ENCODE measurements at regions not wholly inside any gene's neighbourhood (a gene's known extent, or its start where the extent isn't known, plus 50 kb on each side); places are given as distances from the start of the nearest gene placed in this dataset.
A peak's percentile ranks its signal among the peaks of the same experiment; 100 is the strongest.
"Not testable (repeated sequence)": the region's sequence is repeated elsewhere in the genome, so short reads cannot be mapped to it uniquely, and the experiment has no call there.

DNA sequence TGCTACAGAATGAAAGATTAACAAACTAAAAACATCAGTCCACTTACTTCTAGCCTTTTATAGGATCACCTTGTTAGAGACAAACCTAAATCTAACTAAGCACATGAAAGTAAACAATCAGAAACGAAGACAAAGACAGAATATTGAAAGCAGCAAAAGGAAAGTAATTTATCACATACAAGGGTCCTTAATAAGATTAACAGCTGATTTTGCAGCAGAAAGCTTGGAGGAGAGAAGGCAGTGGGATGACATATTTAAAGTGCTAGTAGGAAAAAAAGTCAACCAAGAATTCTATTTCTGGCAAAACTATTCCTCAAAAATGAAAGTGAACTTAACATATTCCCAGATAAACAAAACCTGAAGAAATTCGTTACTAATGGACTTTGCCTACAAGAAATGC is 286.4 kb downstream of the RWDD3 start:
- peaks cover 0 to 16% of the 10 kb centered on the region in 2 donors for H3K36me3 Mint-ChIP-seq

DNA sequence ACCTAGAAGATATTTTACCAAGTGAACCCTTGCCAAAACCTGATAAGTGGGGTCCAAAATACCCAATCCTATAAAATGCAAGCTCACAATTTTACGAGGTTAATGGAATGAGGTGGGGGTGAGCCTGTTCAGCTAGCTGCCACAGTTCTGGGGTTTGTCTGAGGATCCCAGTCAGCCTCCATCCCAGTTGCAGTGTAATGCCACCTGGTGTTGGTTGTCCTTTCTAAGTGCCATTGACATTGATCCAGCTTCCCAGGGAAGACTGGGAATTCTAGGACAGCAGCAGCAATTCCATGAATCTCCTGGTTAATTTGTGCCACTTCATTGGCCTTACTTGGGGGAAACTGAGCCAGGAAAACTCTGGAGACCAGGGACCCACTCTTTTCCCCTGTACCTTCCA is 298.3 kb downstream of the RWDD3 start:
- H3K27ac Mint-ChIP-seq, result no peak overlapping the region
- H3K4me3 Mint-ChIP-seq, result no peak overlapping the region

More for the DNA sequence above, 286.4 kb downstream of the RWDD3 start:
- no peak for ATAC-seq (ENCODE audit: low read depth in 2 of 2)
- no peaks in the 10 kb centered on the region for H3K4me1 Mint-ChIP-seq
- H3K9me3 Mint-ChIP-seq, result peaks cover 11 to 43% (median 18%) of the 10 kb centered on the region in 7 donors
- H3K27me3 Mint-ChIP-seq, result no peaks in the 10 kb centered on the region
- H3K27ac Mint-ChIP-seq, result no peak overlapping the region
- no peak for DNase-seq
- no peak overlapping the region for H3K4me3 Mint-ChIP-seq

DNA sequence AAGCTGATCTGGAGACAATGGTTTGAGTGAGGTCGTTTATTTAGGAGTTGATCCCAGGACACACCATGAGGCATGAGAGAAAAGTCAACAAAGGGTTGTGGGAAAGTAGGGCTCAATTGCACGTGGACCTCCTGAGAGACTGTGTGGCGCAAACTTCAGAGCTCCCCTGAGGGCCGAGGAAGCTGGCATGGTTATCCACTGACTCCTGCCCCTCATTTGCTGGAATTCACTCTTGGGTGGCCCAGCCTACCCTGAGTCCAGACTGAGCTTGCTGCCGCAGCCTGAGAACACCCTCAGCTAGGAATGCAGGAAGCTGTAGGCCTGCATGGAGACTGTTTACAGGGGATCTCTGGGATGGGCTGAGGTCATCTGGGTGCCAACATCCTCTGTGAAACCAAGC is 301.0 kb downstream of the RWDD3 start:
- Mint-ChIP-seq H3K27ac (no peak overlapping the region), H3K4me3 (no peak overlapping the region), H3K27me3 (no peaks in the 10 kb centered on the region), H3K36me3 (no peaks in the 10 kb centered on the region), H3K4me1 (no peaks in the 10 kb centered on the region), H3K9me3 (peaks cover 0 to 12% (median 2%) of the 10 kb centered on the region in 7 donors)
- ATAC-seq (ENCODE audit: low read depth in 2 of 2), result no peak
- no peak for DNase-seq

More for the DNA sequence above, 298.3 kb downstream of the RWDD3 start:
- H3K9me3 Mint-ChIP-seq, result peaks cover 0 to 16% (median 3%) of the 10 kb centered on the region in 7 donors
- ATAC-seq (ENCODE audit: low read depth in 2 of 2) (no peak), DNase-seq (no peak)
- no peaks in the 10 kb centered on the region for H3K36me3 Mint-ChIP-seq
- H3K4me1 Mint-ChIP-seq, result no peaks in the 10 kb centered on the region
- H3K27me3 Mint-ChIP-seq, result no peaks in the 10 kb centered on the region

DNA sequence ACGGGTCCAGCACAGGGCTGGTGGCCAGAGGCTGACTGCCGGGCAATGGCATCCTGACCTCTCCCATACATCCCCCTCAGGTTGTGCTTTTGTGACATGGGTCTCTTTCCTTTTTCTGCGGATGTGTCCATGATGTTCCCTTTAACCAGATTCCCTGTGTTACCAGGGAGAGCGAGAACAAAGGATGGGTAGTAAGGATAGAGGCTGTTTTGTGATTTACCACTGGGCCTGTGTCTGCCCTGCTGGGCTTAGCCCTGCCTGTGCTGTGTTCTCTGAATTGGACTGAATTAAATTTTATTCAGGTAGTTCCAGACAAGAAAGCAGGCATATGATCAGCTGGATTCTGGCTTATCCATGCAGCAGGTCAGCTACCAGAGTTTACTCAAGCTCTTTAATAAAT is 301.6 kb downstream of the RWDD3 start:
- Mint-ChIP-seq H3K27me3 (no peaks in the 10 kb centered on the region), H3K4me1 (no peaks in the 10 kb centered on the region)

DNA sequence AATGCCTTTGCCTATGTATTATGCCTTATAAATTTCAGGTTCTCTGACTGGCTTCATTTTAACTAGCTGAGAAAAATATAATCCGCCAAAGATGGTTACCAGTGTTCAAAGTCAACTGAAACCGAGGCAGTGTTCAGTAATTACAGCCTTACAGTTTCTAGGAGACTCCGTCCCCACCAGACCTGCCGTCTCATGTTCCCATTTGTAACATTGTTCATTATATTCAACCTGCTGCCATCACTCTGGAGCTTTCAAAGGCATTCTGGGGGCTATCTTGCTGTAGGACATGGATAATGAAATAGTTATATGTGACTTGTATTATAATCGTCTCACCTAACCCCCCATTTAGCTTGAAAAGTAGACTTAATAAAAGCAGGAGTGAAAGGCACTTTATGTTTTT is 302.5 kb downstream of the RWDD3 start:
- H3K9me3 Mint-ChIP-seq, result peaks cover 0 to 12% (median 4%) of the 10 kb centered on the region in 7 donors
- H3K36me3 Mint-ChIP-seq, result no peaks in the 10 kb centered on the region
- ATAC-seq (ENCODE audit: low read depth in 2 of 2) (no peak), DNase-seq (no peak)
- no peaks in the 10 kb centered on the region for H3K27me3 Mint-ChIP-seq
- H3K27ac Mint-ChIP-seq, result no peak overlapping the region
- no peaks in the 10 kb centered on the region for H3K4me1 Mint-ChIP-seq
- no peak overlapping the region for H3K4me3 Mint-ChIP-seq

More for the DNA sequence above, 301.6 kb downstream of the RWDD3 start:
- no peak for DNase-seq
- no peaks in the 10 kb centered on the region for H3K36me3 Mint-ChIP-seq
- H3K27ac Mint-ChIP-seq, result no peak overlapping the region
- no peak overlapping the region for H3K4me3 Mint-ChIP-seq
- H3K9me3 Mint-ChIP-seq, result peaks cover 0 to 12% (median 4%) of the 10 kb centered on the region in 7 donors
- no peak for ATAC-seq (ENCODE audit: low read depth in 2 of 2)

DNA sequence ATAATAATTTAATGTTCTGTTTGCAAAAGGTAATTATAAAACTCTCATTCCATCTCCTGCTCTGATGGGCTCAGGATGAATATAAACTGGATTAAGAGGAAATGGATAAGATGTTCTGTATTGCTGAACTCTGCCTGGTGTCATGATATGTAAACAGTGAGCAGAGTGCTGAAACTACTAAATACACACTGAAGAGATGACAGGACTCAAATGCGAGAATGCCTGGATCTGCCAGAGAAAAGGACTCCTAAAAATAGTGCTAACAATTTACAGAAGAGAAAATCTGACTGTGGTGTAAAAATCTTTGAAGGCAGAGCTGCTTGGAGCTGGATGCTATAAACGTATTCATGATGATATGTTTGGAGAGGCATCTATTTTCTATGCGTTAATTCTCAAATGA is 303.2 kb downstream of the RWDD3 start:
- ATAC-seq (ENCODE audit: low read depth in 2 of 2) (no peak), DNase-seq (no peak)
- Mint-ChIP-seq H3K4me3 (no peak overlapping the region), H3K4me1 (no peaks in the 10 kb centered on the region), H3K9me3 (peaks cover 0 to 12% (median 4%) of the 10 kb centered on the region in 7 donors), H3K36me3 (no peaks in the 10 kb centered on the region), H3K27me3 (no peaks in the 10 kb centered on the region), H3K27ac (peak overlapping the region in 1 of 6 donors; percentile 17)

DNA sequence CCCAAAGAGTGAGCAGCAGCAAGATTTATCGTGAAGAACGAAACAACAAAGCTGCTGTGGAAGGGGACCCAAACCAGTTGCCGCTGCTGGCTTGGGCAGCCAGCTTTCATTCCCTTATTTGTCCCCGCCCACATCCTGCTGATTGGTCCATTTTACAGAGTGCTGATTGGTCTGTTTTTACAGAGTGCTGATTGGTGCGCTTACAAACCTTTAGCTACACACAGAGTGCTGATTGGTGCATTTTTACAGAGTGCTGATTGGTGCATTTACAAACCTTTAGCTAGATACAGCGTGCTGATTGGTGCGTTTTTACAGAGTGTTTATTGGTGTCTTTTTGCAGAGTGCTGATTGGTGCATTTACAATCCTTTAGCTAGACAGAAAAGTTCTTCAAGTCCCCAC is 304.2 kb downstream of the RWDD3 start:
- not testable (repeated sequence) for DNase-seq; H3K36me3 Mint-ChIP-seq; H3K4me3 Mint-ChIP-seq; ATAC-seq (ENCODE audit: low read depth in 2 of 2); H3K27me3 Mint-ChIP-seq; H3K4me1 Mint-ChIP-seq; H3K27ac Mint-ChIP-seq
- H3K9me3 Mint-ChIP-seq, result peaks cover 0 to 12% (median 4%) of the 10 kb centered on the region in 7 donors

DNA sequence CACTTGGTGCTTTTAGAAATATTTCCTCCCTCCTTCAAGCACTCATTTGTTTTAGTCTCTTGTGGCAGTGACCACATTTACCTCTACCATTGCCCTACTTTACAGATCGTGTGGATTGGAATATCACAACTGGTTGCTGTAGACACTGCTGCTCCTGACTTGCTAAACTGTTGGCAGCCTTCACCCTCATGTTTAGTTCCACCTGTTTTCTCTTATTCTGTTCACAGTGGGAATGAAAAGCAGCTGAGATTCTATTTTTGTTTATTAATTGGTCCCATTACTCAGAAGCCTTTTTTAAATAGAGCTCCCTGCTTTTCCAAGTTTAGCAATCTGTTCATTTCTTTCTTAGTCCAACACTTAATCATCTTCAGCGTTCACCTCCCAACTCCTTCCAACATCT is 308.9 kb downstream of the RWDD3 start:
- Mint-ChIP-seq H3K4me1 (no peaks in the 10 kb centered on the region), H3K4me3 (no peak overlapping the region), H3K27ac (no peak overlapping the region), H3K9me3 (peaks cover 0 to 6% (median under 1%) of the 10 kb centered on the region in 7 donors), H3K36me3 (no peaks in the 10 kb centered on the region), H3K27me3 (no peaks in the 10 kb centered on the region)
- ATAC-seq (ENCODE audit: low read depth in 2 of 2) (no peak), DNase-seq (no peak)

DNA sequence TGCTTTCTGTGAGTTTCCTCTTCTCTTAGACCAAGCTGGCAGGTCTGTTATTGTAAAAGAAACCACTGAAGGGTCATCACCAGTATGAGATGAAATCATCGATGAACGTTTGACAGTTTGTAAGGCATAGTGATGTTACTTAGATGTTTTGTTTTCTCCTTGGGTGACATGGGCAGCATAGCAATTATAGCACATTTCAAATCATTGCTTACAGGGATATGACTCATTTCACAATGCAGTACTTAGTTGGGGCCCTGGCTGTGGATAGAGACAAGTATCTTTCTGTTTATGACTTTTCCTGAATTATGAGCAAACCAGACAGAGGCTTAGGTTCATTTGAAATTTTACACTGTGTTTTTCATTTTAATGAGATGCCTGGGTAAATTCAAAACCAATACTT is 313.0 kb downstream of the RWDD3 start:
- Mint-ChIP-seq H3K4me1 (no peaks in the 10 kb centered on the region), H3K36me3 (no peaks in the 10 kb centered on the region), H3K9me3 (peaks cover 0 to 12% (median 5%) of the 10 kb centered on the region in 7 donors), H3K4me3 (no peak overlapping the region), H3K27ac (no peak overlapping the region), H3K27me3 (no peaks in the 10 kb centered on the region)
- no peak for DNase-seq
- ATAC-seq (ENCODE audit: low read depth in 2 of 2), result no peak

DNA sequence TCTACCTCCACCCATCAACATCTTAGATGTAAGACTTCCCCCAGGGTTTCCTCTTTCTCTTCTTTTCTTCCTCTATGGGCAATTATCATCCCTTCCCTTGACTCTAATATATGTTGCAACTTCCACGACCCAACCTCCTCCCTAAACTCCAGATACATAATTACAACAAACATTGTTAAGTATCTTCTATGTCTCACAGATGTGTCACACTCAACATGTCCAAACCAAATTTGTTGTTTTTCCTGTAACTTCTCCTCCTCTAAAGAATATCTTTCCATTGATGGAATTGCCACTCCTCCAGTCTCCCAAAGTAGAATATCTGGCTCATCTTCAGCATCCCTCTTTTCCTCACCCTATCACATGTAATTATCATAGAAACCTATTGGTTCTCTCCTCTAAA is 314.2 kb downstream of the RWDD3 start:
- H3K9me3 Mint-ChIP-seq, result peaks cover 0 to 15% (median 5%) of the 10 kb centered on the region in 7 donors
- no peak for ATAC-seq (ENCODE audit: low read depth in 2 of 2)
- no peaks in the 10 kb centered on the region for H3K36me3 Mint-ChIP-seq
- DNase-seq, result no peak
- no peaks in the 10 kb centered on the region for H3K4me1 Mint-ChIP-seq
- no peak overlapping the region for H3K4me3 Mint-ChIP-seq
- no peaks in the 10 kb centered on the region for H3K27me3 Mint-ChIP-seq
- no peak overlapping the region for H3K27ac Mint-ChIP-seq

DNA sequence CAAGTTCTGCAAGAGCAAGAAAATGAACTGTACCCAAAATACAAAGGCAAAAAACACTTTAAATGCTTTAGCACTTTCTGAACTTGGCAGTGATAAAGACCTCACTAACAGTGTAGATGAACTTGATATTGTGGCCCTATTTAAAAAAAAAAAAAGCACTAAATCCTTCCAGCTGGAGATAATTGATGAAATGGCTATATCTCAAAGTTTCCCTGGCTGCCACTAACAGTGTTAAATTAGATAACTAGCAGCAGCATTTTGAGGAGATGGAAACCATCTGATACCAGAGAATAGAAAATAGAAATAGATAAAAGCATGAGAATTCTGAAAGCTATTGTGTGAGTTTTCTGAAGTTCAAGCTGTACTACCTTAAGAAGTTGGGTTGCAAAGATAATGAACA is 317.2 kb downstream of the RWDD3 start:
- Mint-ChIP-seq H3K27me3 (no peaks in the 10 kb centered on the region), H3K36me3 (no peaks in the 10 kb centered on the region), H3K4me3 (no peak overlapping the region), H3K9me3 (peaks cover 6 to 16% (median 6%) of the 10 kb centered on the region in 7 donors), H3K4me1 (no peaks in the 10 kb centered on the region), H3K27ac (no peak overlapping the region)
- DNase-seq (no peak), ATAC-seq (ENCODE audit: low read depth in 2 of 2) (no peak)

DNA sequence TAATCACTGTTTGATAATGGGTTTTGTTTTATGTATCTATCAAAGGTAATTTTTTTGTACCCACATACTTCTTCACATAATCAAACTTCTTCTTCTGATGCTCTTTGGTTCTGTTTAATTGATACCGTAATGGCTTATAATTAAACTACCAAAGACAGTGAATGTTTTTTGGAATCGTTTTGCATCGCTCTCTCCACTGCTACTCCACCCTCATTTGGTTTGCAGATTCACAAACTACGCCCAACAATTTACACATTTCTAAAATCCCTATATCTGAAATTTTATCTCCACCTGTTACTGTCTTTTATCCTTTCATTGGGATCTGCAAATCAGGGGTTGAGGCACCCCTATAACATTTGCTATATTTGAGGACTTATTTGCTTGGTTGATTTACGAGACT is 319.6 kb downstream of the RWDD3 start:
- no peak overlapping the region for H3K27ac Mint-ChIP-seq
- no peak for ATAC-seq (ENCODE audit: low read depth in 2 of 2)
- DNase-seq, result no peak
- H3K36me3 Mint-ChIP-seq, result peaks cover 0 to 2% of the 10 kb centered on the region in 2 donors
- no peaks in the 10 kb centered on the region for H3K27me3 Mint-ChIP-seq
- H3K4me3 Mint-ChIP-seq, result no peak overlapping the region
- peaks cover 12 to 25% (median 17%) of the 10 kb centered on the region in 7 donors for H3K9me3 Mint-ChIP-seq
- H3K4me1 Mint-ChIP-seq, result no peaks in the 10 kb centered on the region

DNA sequence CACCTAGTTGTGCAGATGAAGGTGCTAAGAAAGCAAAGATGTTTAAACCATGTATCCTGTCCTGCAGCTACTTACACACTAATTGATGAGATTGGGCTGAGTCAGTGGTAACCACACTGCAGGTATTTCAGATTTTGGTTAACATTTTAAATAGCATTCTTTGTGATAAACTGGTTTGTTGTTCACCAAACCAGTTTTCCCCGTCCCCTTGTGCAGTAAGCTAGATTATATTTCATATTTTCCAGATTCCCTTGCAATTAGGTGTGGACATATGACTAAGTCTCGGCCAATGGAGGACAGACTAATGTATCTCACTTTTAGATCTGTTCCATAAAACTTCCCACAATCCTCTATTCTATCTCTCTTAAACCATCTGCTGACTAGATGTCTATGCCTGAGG is 320.4 kb downstream of the RWDD3 start:
- ATAC-seq (ENCODE audit: low read depth in 2 of 2), result no peak
- no peak for DNase-seq
- peaks cover 10 to 32% (median 19%) of the 10 kb centered on the region in 7 donors for H3K9me3 Mint-ChIP-seq
- H3K4me3 Mint-ChIP-seq, result no peak overlapping the region
- H3K27ac Mint-ChIP-seq, result no peak overlapping the region
- H3K27me3 Mint-ChIP-seq, result no peaks in the 10 kb centered on the region
- H3K4me1 Mint-ChIP-seq, result no peaks in the 10 kb centered on the region
- H3K36me3 Mint-ChIP-seq, result peaks cover 0 to 8% of the 10 kb centered on the region in 2 donors

DNA sequence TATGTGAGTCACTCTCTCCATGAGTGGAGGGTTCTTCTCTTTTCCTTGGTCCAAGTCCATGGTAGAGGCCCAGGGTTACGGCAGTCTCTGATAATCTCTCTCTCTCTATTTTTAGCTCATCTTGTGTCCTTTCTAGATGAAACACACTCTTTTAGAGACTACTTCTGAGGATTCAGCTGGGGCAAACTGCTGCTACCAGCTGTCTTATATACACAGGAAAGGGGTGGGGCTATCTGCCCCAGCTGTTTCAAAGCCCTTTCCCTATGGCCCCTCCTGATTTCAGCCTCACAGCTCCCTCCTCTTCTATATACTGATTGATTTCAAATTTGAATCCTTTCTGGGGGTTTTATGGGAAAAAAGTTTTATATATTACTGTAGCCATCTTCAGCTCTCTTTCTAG is 324.8 kb downstream of the RWDD3 start:
- DNase-seq, result no peak
- no peaks in the 10 kb centered on the region for H3K27me3 Mint-ChIP-seq
- peaks cover 0 to 8% of the 10 kb centered on the region in 2 donors for H3K36me3 Mint-ChIP-seq
- no peak for ATAC-seq (ENCODE audit: low read depth in 2 of 2)
- no peaks in the 10 kb centered on the region for H3K4me1 Mint-ChIP-seq
- peaks cover 6 to 41% (median 19%) of the 10 kb centered on the region in 7 donors for H3K9me3 Mint-ChIP-seq
- no peak overlapping the region for H3K27ac Mint-ChIP-seq
- H3K4me3 Mint-ChIP-seq, result peak overlapping the region in 1 of 8 donors; percentile 33

DNA sequence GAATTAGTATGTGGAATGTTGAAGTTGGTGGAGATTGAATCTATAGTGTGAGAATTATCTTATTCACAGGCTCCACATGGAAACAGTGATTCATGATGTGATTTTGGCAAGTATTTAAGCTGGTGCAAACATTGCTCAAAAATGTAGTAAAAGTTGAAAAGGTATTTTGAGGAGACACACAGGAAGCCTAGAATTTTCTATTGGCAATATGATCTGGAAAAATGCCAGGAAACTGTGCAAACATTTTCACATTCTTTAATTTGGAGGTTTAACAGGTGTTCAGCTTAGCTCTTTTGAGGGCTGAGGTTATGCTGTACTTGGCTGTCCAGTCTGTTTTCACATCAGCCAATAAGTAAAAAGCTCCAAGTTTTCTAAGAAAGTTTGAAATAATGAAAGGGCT is 327.3 kb downstream of the RWDD3 start:
- H3K4me1 Mint-ChIP-seq, result no peaks in the 10 kb centered on the region
- ATAC-seq (ENCODE audit: low read depth in 2 of 2) (no peak), DNase-seq (no peak)
- H3K36me3 Mint-ChIP-seq, result peaks cover 0 to 8% of the 10 kb centered on the region in 2 donors
- no peak overlapping the region for H3K27ac Mint-ChIP-seq
- H3K27me3 Mint-ChIP-seq, result no peaks in the 10 kb centered on the region
- H3K4me3 Mint-ChIP-seq, result no peak overlapping the region
- H3K9me3 Mint-ChIP-seq, result peaks cover 6 to 40% (median 17%) of the 10 kb centered on the region in 7 donors

Measured in naive B cell (primary cell).